ENCODE measurements at regions not wholly inside any gene's neighbourhood (a gene's known extent, or its start where the extent isn't known, plus 50 kb on each side); places are given as distances from the start of the nearest gene placed in this dataset.

GRCh38 chr14:30058401-30058800 lies 130.8 kb upstream of the PRKD1 start:
- Histone ChIP-seq H3K4me3 (ENCODE audit: low read depth, low read length, poor library complexity, severe bottlenecking) (no peak overlapping the region), H3K36me3 (ENCODE audit: insufficient read depth, low read length, poor library complexity, severe bottlenecking) (no peaks in the 10 kb centered on the region), H3K4me1 (ENCODE audit: insufficient read depth, low read length, poor library complexity, severe bottlenecking) (no peaks in the 10 kb centered on the region), H3K9me3 (ENCODE audit: low read depth, low read length, poor library complexity, severe bottlenecking) (no peaks in the 10 kb centered on the region), H3K27ac (ENCODE audit: low read depth, low read length, poor library complexity, severe bottlenecking) (no peak overlapping the region), H3K27me3 (replicated peaks; ENCODE audit: insufficient read depth, low read depth, low read length, poor library complexity) (peaks cover 5% of the 10 kb centered on the region)
- ChIA-PET CTCF (interaction anchor here (0.6 kb wide), 1 partner anchor 509 kb away, joined by 3 read pairs; no protein-coding TSS in a partner anchor), POLR2A (ENCODE audit: low non-redundant PET) (no interaction called here)
- TF ChIP-seq CTCF (conservative IDR thresholded peaks at IDR 0.05; ENCODE audit: low read depth, low read length) (no peak), EZH2 (IDR thresholded peaks at IDR 0.05; ENCODE audit: borderline replicate concordance, low read depth, low read length, poor library complexity, severe bottlenecking) (no peak)
- no TSS peak for BruUV-seq (replicated peaks)
- no peak for DNase-seq (ENCODE audit: low spot score)
- intact Hi-C loops (cut with micrococcal nuclease; ENCODE audit: unreplicated experiment) = no loop called here

GRCh38 chr14:30063746-30064145 lies 136.1 kb upstream of the PRKD1 start:
- no peak overlapping the region for H3K27ac ChIP-seq (ENCODE audit: low read depth, low read length, poor library complexity, severe bottlenecking)
- H3K36me3 ChIP-seq (ENCODE audit: insufficient read depth, low read length, poor library complexity, severe bottlenecking) = no peaks in the 10 kb centered on the region
- BruUV-seq (replicated peaks) = no TSS peak
- CTCF ChIA-PET = no interaction called here
- TF ChIP-seq EZH2 (IDR thresholded peaks at IDR 0.05; ENCODE audit: borderline replicate concordance, low read depth, low read length, poor library complexity, severe bottlenecking) (no peak), CTCF (conservative IDR thresholded peaks at IDR 0.05; ENCODE audit: low read depth, low read length) (no peak)
- intact Hi-C loops (cut with micrococcal nuclease; ENCODE audit: unreplicated experiment) = no loop called here
- POLR2A ChIA-PET (ENCODE audit: low non-redundant PET) = no interaction called here
- no peaks in the 10 kb centered on the region for H3K9me3 ChIP-seq (ENCODE audit: low read depth, low read length, poor library complexity, severe bottlenecking)
- no peaks in the 10 kb centered on the region for H3K4me1 ChIP-seq (ENCODE audit: insufficient read depth, low read length, poor library complexity, severe bottlenecking)
- H3K27me3 ChIP-seq (replicated peaks; ENCODE audit: insufficient read depth, low read depth, low read length, poor library complexity) = peaks cover 9% of the 10 kb centered on the region
- H3K4me3 ChIP-seq (ENCODE audit: low read depth, low read length, poor library complexity, severe bottlenecking) = no peak overlapping the region
- no peak for DNase-seq (ENCODE audit: low spot score)

- Histone ChIP-seq H3K27ac (ENCODE audit: low read depth, low read length, poor library complexity, severe bottlenecking) (no peak overlapping the region), H3K9me3 (ENCODE audit: low read depth, low read length, poor library complexity, severe bottlenecking) (no peaks in the 10 kb centered on the region), H3K4me3 (ENCODE audit: low read depth, low read length, poor library complexity, severe bottlenecking) (no peak overlapping the region), H3K27me3 (replicated peaks; ENCODE audit: insufficient read depth, low read depth, low read length, poor library complexity) (peaks cover 9% of the 10 kb centered on the region), H3K36me3 (ENCODE audit: insufficient read depth, low read length, poor library complexity, severe bottlenecking) (no peaks in the 10 kb centered on the region), H3K4me1 (ENCODE audit: insufficient read depth, low read length, poor library complexity, severe bottlenecking) (no peaks in the 10 kb centered on the region)
- ChIA-PET POLR2A (ENCODE audit: low non-redundant PET) (no interaction called here), CTCF (no interaction called here)
- no TSS peak for BruUV-seq (replicated peaks)
- TF ChIP-seq EZH2 (IDR thresholded peaks at IDR 0.05; ENCODE audit: borderline replicate concordance, low read depth, low read length, poor library complexity, severe bottlenecking) (no peak), CTCF (conservative IDR thresholded peaks at IDR 0.05; ENCODE audit: low read depth, low read length) (no peak)
- intact Hi-C loops (cut with micrococcal nuclease; ENCODE audit: unreplicated experiment) = no loop called here
- DNase-seq (ENCODE audit: low spot score) = no peak
Observed at GRCh38 chr14:30064454-30064853, 136.8 kb upstream of the PRKD1 start.
